AG04449 (cell line): ENCODE measurements at regions not wholly inside any gene's neighbourhood (a gene's known extent, or its start where the extent isn't known, plus 50 kb on each side); places are given as distances from the start of the nearest gene placed in this dataset.

ENCODE experiments used
- CTCF ChIA-PET: fragments of 350-600 bp; formaldehyde crosslinking; extraction: SDS; loops from one replicate; lab custom pipeline; 2021; ENCODE audit warnings: antibody characterized with exemption; lab: Yijun Ruan, JAX
- POLR2A ChIA-PET: fragments of 400-600, 350-600 bp; formaldehyde crosslinking; extraction: SDS; loops from one replicate; lab custom pipeline; 2020; ENCODE audit warnings: antibody characterized with exemption, inconsistent platforms; lab: Yijun Ruan, JAX
- DNase-seq: peaks from one replicate; pipeline ENCODE4 v3.0.0-alpha.2; 2010; ENCODE audit warnings: low read depth, low spot score
- H3K4me3 ChIP-seq: 2 replicates; pipeline ENCODE4 v1.5.1; 2011; ENCODE audit warnings: low read depth, mild to moderate bottlenecking, control low read depth, low read length
- CTCF ChIP-seq: IDR thresholded peaks from one replicate; pipeline ENCODE4 v1.5.1; 2011; ENCODE audit warnings: mild to moderate bottlenecking, moderate library complexity, low read length, control low read depth, inconsistent platforms; ENCODE audit not compliant: insufficient read depth; ENCODE audit errors: missing control alignments

DNA sequence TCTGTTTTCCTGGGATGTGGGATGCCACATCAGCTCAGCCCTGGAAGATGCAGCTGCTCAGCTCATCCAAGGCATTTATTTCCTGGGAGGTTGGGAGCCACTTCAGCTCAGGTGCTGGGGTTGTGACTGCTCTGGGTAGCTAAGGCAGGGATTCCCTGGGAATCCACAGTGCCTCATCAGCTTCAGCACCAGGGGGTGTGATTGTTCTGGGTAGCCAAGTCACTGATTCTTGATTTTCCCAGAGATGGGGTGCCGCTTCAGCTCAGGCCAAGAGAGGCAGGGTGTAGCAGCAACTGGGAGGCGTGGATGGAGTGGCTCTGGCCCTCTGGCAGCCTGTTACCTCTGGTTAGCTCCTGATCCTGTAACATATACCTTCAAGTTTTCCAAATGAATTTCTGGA lies 81.3 kb upstream of the PRMT8 start:
- TF ChIP-seq CTCF = no peak
- POLR2A ChIA-PET = no interaction called here
- no peak overlapping the region for H3K4me3 ChIP-seq
- no peak for DNase-seq
- CTCF ChIA-PET = interaction anchor here (0.9 kb wide), 1 partner anchor 391 kb away, joined by 3 read pairs; no protein-coding TSS in a partner anchor

GRCh38 chr12:3416159-3416558 lies 74.8 kb upstream of the PRMT8 start:
- POLR2A ChIA-PET = no interaction called here
- CTCF ChIA-PET = no interaction called here
- H3K4me3 ChIP-seq = no peak overlapping the region
- TF ChIP-seq CTCF = no peak
- DNase-seq = no peak

GRCh38 chr12:3416670-3417069 lies 74.3 kb upstream of the PRMT8 start:
- POLR2A ChIA-PET = no interaction called here

DNA sequence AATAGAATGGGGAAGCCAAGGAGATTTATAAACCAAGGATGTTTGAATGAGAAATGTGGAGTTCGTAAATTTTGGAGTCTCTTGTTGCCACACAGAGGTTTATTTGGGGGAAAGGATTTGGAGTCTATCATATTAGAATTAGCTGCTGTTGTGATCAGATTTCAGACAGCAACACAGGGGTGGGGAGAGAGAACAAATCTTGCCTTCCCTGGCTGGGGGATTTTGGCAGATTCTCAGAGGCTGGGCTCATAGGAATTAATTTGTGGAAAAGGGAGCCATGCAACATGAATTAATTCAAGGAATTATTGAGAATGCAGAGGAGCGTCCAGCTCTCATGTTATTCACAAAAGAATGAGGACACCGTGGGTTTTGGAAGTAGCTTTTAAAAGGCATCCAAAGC lies 73.9 kb upstream of the PRMT8 start:
- DNase-seq = no peak
- no peak overlapping the region for H3K4me3 ChIP-seq
- POLR2A ChIA-PET = no interaction called here
- CTCF ChIA-PET = no interaction called here
- no peak for TF ChIP-seq CTCF

More at GRCh38 chr12:3416670-3417069, 74.3 kb upstream of the PRMT8 start:
- no peak for DNase-seq
- no peak overlapping the region for H3K4me3 ChIP-seq
- TF ChIP-seq CTCF = no peak
- CTCF ChIA-PET = no interaction called here

- CTCF ChIA-PET = no interaction called here
- no peak overlapping the region for H3K4me3 ChIP-seq
- no peak for TF ChIP-seq CTCF
- POLR2A ChIA-PET = no interaction called here
- no peak for DNase-seq
These were observed 73.0 kb upstream of the PRMT8 start for GRCh38 chr12:3417937-3418462.

- H3K4me3 ChIP-seq = no peak overlapping the region
- no peak for DNase-seq
- no peak for TF ChIP-seq CTCF
- ChIA-PET POLR2A (no interaction called here), CTCF (no interaction called here)
These were observed 72.2 kb upstream of the PRMT8 start for GRCh38 chr12:3418609-3419390.
